ENCODE measurements at regions not wholly inside any gene's neighbourhood (a gene's known extent, or its start where the extent isn't known, plus 50 kb on each side); places are given as distances from the start of the nearest gene placed in this dataset.

DNA sequence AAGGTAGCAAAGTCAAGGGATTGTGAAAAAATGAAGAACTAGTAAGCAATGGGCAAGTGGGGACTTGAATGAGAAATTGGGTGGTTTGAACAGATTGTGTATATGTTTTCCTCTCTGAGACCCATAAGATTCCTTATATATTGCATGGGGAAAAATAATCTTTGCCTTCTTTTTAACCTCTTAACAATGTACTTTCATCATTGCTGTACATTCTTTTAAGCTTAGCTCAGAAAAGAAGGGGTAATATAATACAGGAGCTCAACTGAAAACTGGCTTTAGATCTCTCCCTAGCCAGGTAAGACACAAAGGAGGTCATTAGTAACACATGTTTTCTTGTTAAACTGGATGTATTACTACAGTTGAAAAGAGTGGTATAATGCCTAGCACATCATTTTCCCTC lies 287.2 kb downstream of the RNF144B start:
- no peak for DNase-seq (ENCODE audit: low read depth)

DNA sequence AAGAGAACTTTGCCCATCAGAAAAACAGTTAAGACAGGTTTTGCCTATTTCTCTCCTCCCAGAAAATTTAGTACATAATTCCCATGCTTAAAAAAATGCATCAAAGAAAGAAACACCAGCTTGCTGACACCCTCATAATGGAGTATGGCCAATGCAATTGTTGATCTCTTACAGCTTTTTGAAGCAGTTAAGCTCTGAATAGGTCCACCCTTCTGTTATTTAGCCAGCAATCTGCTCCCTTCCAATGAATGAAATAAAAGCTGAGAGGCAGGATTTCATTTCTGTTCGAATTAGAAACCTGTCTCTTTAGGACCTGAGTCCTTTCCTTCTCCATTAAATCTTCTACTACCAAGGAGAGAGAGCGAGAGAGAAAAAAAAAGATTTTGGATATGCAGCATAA lies 288.7 kb downstream of the RNF144B start:
- no peak for DNase-seq (ENCODE audit: low read depth)

DNA sequence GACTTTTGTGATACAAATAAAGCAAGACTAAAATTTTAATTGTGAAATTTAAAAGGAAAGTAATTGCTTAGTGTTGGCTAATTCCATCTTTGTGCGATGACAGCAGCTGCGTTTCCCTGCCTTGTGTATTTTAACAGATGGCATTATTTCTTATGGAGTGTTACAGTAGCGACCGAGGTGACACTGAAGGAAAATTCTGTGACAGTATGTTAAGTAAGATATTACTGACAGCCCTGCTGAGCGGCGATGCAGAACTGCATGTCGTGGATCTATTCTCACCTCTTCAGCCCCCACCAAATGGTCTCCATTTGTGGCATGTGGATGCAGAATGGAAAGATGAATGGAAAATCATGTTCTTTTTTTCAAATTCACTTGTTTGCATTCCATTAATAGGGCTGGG lies 289.4 kb downstream of the RNF144B start:
- DNase-seq (ENCODE audit: low read depth): no peak

DNA sequence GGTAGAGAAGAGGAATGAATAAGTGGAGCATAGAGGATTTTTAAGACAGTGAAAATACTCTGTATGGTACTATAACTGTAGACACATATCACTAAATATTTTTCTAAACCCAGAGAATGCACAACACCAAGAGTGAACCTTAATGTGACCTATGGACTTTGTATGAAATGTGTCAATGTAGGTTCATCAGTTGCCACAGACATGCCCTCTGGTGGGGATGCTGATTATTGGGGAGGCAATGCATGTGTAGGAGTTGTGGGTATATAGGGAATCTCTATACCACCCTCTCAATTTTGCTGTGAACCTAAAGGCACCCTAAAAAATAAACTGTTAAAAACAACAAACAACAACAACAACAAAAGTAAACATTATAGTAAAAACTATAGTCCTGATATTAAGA lies 293.7 kb downstream of the RNF144B start:
- DNase-seq (ENCODE audit: low read depth): no peak

DNA sequence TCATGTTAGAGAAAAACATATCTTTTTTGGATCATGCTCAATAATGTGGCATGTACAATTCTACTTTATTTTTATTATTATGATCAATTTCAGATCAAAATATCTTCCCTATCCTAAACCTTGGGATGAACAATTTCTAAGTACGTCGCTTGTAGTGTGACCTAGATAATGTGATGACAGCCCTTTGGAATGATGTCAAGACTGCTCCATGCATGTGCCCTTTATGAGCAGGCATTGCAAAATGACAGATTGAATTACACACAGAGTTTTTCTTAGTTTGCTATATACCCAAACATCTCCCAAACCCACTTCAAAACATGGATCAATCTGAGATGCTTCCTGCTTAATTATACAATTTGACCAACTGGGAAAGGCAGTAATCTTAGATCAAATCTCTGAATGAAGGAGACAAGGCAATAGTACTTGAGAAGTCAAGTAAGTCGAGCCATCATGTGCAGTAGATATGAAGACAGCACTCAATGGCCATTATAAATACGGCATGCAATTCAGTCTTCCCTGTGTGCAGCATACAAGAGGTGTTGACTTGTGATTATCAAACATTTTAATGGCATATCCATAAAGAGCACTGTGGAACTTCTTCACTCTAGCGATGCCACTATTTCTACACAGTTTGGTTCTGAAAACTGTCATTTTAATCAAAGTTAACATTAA lies 294.8 kb downstream of the RNF144B start:
- no peak for DNase-seq (ENCODE audit: low read depth)

DNA sequence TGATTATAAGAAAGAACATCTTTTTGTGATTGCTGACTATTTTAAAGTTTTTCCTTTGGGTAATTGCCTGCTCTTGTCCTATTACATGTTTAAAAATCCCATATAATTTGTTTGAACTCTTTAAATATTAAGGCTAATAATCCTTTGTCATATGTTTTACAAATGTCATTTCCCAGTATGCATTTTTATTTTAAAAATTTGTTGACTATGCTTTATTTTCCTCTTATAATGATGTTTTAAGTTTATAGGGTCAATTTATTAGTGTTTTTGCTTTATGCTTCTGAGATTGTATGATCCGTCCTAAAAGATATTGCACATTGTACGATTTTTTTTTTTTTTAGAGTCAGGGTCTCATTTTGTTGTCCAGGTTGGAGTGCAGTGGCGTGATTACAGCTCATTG lies 297.2 kb downstream of the RNF144B start:
- no peak for DNase-seq (ENCODE audit: low read depth)

DNA sequence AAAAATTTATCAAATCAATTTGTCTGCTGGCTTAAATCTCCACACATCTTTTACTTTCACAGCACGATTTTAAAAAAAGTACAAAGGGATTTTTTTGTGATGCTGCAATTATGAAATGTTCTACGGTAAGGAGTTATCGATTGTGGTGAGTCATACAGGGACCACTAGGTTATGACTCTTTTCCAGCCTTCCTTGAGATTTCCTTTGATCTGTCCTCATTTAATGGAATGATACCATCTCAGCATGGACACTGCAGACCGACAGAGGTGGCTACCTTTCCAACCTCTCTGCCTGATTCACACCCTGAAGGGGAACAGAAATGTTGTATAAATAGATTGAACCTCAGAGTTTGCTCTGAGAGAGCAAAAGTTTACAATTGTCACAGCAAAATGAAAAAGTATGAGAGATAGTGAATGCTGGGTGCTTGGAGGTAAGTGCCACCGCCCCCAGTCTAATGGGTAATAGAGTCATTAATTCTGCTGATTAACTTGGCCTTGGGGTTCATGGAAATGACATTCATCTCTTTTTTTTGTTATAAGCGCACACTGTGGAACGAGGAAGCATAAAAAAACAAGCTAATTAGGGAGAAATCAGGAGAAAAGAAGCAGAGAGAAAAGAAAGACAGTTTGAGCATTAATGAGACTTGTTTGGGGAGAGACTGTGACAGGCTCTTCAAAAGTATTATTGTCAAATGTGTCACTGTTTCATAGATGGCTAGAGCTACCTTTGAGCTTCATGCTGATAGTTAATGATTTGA lies 306.0 kb downstream of the RNF144B start:
- DNase-seq (ENCODE audit: low read depth): no peak

DNA sequence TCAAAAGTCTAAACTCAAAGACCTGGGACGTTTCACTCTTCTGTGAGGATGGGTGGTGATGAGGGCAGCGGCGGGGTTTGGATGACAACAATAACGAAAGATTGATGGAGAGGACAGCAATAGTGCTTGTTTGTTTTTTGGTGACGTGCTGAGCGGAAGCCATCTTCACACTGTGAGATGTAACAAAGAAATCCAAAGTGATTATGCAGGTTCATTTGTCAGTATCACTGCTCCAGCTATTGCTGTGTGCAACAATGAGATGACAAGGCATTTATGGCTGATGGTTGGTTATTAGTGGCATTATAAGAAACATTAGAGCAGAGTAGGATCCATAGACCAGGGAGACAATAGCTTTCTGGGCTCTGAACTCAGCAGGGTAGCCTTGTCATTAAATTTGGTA lies 306.7 kb downstream of the RNF144B start:
- DNase-seq (ENCODE audit: low read depth): no peak

DNA sequence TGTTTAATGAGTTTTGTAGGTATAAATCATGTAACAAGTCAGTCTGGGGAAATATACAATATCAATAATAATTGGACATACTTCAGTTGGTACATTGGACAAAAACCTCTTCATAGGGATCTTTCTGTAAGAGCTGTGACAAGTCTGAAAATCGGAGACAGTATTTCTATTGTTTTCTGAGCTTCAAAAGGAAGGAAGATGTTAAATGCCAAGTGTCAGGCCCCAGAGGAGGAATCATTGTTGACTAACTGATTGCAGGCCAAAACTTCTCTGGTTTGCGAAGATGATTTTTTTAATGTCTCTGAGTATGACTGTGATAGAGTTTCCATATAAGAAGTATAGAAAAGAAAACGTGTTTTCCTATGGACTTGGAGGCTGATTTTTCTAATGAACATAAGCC lies 316.4 kb downstream of the RNF144B start:
- DNase-seq (ENCODE audit: low read depth): no peak

DNA sequence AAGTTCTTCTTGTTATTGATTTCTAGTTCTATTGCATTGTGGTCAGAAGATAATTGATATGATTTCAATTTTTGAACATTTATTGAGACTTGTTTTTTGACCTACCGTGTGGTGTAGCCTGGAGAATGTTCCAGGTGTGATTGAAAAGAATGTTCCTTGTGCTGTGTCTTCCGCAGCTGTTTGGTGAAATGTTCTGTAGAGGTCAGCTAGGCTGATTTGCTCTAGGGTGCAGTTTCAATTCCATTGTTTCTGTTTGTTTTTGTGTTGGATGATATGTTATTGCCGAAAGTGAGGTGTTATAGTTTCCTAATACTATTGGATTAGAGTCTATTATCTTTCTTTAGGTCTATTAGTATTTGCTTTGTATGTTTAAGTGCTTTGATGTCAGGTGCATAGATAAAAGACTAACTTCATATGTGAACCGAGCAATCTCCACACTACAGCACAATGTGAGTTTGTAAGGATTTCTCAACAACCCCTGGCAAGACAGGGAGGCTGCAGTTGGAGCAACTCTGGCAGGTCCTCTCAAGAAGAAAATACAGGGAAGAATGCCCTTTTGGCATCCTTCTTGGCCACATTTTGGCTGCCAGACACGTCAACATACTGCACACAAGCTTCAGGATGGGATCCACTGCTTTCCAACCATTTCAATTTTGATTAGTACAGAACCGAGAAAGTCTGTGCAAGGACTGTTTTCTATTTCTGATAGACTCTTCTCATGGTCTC lies 320.7 kb downstream of the RNF144B start:
- no peak for DNase-seq (ENCODE audit: low read depth)

DNA sequence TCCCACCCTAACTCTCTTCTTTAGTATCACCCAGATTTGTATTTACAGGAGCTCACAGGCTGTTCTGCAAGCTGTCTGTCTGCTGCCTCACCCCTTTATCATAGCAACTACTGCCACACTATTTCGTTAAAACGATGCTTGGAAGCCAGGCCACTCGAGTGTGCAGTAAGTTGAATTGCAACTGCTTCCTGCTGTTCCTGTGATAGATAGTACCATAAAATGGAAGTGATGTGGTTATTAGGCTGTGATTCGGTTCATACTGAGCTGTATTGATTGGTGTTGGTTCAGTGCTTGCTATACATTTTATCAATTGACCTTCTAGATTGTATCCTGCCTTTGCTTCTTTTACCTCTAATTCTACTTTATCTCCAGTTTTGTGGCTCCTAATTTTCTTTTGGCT lies 325.4 kb downstream of the RNF144B start:
- no peak for DNase-seq (ENCODE audit: low read depth)

DNA sequence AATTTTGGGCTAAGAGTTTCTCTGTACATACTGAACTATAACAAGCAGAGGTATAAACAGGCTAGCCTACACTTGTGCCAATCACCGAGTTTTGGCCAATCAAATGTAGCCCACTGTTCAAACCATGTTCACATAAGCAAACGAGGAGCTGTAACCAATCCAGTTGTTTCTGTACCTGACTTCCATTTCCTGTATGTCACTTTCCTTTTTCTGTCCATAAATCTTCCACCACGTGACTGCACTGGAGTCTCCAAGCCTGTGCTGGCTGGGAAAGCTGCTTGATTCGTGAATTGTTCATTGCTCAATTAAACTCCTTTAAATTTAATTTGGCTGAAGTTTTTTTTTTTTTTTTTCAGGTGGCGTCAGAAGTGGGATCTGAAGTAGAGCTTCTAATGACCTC lies 332.9 kb downstream of the RNF144B start:
- DNase-seq (ENCODE audit: low read depth): no peak

DNA sequence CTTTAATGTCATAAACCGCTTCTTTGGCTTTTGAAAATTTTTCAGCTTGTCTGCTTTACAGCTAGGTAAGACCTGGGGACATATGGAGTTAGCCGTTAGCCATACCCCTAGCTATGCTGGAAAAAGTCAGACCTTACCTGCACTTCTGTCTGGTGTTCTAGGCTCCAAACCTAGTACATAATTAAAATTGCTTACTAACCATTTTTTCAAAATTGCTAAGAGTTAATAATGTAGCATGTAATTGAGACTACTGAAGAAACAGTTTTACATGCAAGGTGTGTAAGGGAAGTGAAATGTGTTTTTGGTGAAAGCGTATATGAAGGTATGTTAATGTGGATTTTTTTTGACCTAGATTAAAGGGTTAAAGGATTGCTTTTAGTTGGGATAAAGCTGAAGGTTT lies 336.9 kb downstream of the RNF144B start:
- no peak for DNase-seq (ENCODE audit: low read depth)

DNA sequence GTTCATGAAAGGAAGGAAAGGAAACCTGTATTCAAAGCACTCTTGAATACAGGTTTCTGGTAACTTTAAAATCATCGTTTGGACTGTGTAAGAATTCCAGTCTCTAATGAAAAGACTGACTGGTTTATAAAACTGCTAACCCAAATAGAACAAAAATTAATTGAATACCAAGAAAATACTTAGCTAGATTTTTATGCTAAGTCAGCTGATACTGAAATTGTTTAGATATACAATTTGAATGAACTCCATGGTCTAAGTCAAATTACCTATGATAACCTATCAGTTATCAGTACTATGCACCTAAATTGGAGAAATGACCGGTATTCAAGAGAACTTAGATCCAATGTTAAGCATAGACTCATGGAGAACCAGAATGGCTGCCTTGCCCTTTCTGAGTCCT lies 338.3 kb downstream of the RNF144B start:
- DNase-seq (ENCODE audit: low read depth): no peak

DNA sequence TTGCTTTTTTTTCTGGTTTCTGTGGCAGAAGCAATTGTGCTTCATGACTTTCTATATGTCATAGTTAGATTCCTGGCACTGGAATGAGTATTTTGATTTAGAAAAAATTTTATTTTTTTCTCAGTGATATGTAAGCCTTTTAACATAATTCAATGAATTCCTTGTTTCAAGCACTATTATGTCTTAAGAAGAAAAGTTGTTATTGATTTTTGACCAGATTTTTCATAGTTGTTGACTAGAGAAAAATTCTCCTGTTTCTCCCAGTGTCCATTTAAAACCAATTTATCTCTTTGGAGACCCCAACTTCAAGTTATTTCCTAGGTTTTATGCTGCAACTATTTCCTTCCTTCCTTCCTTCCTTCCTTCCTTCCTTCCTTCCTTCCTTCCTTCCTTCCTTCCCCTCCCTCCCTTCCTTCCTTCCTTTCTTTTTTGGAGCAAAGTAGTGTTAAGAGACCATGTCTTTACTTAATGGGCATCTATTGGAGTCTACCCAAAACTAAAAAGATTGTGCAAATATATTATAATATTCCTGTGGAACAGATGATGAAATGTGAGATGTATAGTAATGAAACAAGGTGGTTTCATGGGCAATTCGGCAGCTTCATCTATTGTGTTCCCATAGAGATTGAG lies 346.9 kb downstream of the RNF144B start:
- no peak for DNase-seq (ENCODE audit: low read depth)

DNA sequence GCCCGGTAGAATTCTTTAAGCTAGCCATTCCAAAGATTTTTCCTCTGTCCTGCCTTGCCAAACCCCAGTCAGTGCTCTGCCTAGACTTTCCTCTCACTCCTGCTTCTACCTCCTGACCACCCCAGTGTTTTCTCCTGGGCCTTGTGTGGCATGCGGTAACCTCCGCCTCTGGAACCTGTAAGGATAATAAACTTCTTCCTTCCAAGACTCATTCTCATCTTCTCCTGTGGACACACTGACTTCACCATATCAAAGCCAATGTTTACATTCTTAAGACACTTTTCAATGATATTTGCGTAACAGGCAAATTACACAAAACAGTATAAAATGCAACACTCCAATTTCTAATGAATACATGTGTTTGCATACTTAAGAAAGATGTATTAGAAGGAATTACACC lies 354.6 kb downstream of the RNF144B start:
- DNase-seq (ENCODE audit: low read depth): no peak

DNA sequence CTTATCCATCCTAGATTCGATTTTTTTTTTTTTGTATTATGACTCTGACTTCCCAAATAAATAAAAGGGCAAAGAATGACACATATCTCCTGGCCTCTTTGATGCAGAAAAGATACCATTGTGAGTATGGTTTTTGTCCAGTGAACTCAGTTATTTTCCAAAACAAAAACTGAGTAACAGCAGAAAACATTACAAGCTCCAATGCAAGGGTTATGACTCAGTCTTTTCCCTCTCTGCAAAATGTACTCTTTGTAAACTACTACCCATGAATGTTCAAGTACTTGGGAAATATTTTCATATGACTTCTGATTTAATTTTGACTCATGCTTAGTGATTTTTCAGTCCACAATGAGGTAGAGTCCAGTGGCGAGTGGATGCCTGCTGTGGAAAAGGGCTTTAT lies 355.3 kb downstream of the RNF144B start:
- DNase-seq (ENCODE audit: low read depth): no peak

DNA sequence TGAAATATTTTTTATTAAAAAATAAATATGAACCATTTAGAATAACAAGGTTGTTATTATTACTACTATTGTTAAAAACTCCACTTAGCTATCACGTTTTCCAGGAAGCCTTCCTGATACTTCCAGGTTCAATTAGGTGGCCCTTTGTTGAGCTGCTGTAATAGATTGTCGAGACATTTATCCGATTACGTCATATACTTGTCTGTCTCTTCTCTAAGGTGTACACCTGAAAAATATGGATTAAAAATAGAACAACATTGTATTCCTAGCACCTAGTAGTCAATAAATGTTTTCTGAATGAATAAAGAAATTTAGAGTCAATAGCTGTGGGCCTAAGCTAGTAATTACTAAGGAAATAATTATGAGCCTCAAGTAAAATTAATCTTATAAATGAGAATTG lies 359.6 kb downstream of the RNF144B start:
- no peak for DNase-seq (ENCODE audit: low read depth)

DNA sequence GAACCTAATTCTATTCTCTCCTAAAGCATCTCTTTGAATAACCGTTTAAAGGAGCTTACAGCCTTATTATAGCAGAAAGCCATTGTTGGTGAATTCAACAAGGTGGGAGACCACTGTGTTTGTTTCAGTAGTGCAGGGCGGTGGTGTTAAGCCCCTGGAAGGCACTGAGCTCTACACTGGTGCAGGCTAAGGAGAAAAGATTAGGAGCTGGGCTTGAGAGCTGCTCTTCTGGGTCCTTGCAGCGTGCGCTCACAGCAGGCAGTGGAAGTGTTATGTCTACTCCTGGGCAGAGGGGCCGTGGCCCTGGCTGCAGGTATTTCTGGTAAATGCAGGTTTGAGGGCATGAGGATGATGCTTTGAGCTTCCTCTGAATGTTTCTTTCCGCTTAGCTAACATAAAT lies 361.2 kb downstream of the RNF144B start:
- no peak for DNase-seq (ENCODE audit: low read depth)

DNA sequence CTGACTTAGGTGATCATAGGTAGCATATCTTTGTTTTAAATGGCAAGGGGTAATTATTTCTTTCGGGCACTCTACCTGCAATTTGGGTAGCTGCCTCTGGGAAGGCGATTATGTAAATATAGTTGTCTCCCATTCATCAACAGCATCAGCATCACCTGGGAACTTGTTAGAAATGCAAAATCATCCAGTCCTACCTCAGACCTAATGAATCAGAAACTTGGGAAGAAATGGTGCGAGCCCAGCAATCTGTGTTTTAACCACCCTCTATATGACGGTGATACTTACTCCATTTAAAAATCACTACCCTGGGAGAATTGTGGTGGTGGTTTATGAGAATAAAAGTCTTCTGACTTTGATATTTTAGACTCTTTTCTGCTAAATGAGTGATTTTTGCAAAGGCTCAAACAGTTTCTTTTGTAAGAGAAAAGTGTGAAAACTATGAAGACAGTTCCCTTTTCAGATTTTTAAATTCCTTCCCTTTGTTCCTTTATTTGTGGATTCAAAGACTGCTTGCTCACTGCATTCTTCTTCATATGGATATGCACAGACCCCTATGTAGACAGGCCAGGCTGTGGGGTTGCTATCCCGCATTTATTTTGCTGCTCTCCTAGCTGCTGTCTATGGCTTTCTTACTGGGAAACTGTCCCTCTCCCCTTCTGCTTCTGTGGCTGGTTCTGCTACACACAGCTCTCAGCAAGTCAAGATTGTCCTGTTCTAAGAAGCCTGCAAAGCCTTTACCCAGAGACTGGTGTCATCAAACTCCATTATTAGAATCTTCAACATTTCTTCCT lies 365.3 kb downstream of the RNF144B start:
- DNase-seq (ENCODE audit: low read depth): no peak

DNA sequence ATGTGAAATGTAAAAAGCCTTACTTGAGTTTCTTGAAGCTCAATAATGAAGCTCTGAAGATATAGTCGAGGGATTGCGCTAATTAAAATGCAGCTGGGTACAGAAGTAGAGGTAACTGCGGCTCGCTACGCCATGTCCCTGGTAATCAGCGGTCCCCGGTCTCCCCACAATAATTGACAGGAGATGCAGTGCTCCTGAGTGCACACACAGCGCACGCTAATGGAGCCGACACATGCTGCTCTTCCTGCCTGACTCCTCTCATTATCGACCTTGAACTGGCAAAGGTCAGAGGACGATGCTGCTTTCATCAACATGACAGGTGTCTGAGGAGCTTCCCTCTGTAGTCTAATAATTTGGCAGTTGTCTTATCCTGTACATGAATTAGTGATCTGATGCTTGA lies 365.9 kb downstream of the RNF144B start:
- DNase-seq (ENCODE audit: low read depth): no peak

DNA sequence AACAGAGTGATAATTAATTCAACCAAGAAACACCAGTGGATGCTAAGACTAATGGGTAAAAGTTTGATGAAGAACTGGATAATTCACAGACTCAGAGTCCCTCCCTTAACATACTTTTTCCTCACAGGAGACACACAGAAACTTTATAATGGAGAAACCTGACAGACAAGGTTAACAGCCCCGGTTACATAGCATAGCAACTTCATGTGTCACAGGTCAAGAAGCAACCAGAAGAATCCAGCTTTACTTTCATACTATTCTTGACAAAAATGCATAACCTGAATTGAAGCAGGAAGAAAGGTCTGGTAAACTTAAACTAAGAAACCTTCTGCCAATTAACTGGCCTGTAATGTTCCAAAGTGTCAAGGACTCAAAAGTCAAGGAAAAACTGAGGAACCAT lies 375.9 kb downstream of the RNF144B start:
- DNase-seq (ENCODE audit: low read depth): no peak
